GM21447 (cell line): ENCODE measurements at regions not wholly inside any gene's neighbourhood (a gene's known extent, or its start where the extent isn't known, plus 50 kb on each side); places are given as distances from the start of the nearest gene placed in this dataset.
A peak's percentile ranks its signal among the peaks of the same experiment; 100 is the strongest.

ENCODE experiments used
- ATAC-seq: cut with Tn5 transposase; IDR thresholded peaks from one replicate; pipeline ENCODE4 v1.9.1; 2021; ENCODE audit not compliant: unreplicated experiment

DNA sequence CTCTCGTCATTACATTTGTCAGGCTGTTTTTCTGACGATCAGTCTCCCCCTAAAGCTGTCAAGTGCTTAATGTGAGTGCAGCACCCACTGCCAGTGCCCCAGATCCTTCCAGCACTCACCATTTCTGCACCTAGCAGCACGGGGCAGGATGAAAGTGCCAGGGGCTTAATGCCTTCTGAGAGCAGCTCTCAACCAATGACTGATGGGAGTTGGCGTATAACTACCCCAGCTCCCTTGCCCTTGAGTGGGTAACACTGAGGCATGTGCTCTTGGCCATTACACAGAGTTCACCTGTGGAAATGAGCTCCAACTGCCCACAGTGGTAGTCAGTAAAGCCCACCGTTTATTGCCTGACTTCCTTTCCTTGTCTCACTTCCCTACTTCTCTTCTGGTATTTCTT, 226.2 kb upstream of the BCOR start:
- no peak for ATAC-seq

DNA sequence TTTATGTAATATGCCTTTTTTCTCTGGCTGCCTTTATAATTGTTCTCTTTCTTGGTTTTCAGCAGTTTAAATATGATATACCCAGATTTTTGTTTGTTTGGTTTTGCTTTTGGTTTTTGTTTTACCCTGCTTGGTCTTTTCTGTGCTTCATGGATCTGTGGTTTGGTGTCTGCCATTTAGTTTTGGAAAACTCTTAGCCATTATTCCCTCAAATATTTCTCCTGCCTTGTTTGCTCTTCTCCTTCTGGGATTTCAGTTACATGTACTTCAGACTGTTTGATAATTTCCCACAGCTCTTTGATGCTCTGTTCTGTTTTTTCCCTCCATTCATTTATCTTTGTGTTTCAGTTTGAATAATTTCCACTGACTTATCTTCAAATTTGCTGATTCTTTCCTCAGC, 223.1 kb upstream of the BCOR start:
- no peak for ATAC-seq

DNA sequence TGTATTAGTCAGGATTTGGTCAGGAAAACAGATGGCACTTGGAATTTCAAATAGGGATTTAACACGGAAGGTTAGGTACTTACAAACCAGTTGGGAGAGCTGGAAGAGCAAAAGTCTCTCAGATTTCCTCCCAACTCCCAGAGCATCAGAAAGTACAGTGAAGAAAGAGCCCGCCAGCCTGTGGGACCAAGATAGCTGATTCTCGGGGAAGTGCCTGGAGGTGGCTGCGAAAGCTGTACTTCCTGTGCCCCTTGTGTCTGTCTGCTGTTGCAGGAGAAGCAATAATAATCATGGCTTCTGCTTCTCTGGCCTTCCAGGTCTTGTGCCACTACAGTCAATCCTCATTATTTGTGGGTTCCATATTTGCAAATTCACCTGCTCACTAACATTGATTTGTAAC, 221.0 kb upstream of the BCOR start:
- ATAC-seq, result no peak

DNA sequence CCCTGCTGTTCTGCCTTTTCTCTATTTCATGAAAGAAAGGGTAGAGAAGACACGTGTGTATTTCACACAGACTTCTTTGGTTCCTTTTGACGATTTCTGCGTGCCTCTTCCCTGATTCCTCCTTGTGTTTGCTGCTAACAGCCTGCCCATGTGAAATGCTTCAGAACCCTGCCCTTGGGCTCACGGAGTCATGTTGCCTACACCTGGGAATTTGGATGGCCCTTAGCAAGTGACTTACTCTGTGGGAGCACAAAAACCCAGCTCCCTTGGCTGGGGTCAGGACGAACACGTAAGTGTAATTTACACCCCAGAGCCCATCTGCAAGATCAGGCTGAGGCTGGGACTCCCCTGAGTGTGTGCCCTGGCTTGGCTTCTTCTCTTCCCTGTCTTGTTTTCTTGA, 220.3 kb upstream of the BCOR start:
- no peak for ATAC-seq

DNA sequence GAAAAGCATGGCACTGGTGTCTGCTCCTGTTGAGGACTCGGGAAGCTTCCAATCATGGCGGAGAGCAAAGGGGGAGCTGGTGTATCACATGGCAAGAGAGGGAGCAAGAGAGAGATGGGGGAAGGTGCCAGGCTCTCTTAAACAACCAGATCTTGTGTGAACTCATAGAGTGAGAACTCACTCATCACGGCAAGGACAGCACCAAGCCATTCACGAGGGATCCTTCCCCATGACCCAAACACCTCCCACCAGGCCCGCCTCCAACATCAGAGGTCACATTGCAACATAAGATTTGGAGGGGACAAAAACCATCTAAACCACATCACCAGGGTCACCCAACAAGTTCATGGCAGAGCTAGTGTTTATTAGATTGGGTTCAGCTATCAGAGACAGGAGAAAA, 218.7 kb upstream of the BCOR start:
- no peak for ATAC-seq

DNA sequence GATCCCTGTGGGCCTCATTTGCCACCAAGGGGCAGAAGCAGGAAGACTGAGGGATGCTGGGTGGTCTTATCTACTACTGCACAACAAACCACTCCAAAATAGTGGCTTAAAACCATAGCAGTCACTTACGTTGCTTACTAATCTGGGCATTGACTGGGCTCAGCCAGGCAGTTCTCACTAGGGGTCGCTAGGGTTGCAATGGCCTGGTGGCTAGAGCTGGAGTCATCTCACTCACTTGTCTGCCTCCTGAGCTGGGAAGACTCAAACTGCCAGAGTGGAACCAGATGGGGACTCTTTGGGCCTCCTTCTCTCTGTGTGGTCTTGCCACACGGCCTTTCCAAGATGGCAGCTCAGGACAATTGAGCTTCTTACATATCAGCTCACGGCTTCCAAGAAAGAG, 216.3 kb upstream of the BCOR start:
- no peak for ATAC-seq

DNA sequence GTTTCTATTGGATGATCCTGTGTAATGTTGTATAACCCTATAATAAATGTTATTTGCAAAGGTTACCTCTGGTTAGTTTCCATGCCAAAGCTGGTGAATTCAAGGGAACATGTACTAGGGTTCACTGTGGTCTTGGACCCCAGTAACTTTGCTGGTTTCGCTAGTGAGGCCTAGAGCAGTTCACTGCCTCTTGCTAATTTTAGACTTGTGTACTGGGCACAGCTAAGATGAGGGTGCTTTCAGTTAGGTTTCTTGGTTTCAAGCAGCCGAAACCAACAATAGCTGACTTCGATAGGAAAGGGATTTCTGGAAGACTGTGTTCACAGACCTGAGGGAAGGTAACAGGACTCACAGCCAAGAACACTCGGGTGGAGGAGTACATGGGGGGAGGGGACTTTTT, 215.5 kb upstream of the BCOR start:
- ATAC-seq, result no peak

DNA sequence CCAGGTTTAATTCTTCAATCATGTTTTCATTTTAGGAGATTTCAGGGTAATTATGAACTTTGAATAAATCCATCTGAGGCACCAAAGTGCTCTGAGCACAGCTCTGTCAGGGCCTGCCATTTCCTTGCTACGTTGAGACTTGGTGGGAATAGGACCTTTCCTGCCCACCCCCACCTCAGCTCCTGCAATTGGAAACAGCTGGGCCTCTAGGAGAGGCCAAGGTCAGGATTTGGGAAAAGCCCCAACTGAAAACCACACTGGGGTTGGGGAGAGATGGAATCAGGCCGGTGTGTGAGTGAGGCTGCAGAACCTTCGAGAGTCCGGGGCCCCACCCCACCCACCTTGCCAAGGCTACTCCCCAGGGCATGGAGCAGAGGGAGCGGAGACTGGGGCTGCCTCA, 212.7 kb upstream of the BCOR start:
- ATAC-seq, result no peak

DNA sequence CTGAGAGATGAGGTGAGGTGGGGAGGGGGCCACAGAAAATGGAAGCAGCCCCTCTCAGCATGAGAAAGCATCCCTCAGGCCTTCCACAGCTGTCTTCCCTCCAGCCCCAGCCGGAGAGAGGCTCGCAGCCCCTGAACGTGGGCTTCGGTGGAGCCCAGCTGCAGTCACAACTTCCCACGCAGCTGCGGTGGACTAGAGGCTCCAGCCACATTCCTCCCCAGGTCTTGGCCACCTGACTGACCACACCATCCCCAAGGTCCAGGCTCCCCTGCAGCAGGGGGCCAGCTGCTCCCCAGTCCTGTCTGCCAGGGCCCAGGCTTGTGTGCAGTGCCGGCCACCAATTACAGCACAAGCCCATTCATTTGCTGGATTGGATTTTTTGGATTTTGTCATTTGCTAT, 212.3 kb upstream of the BCOR start:
- ATAC-seq, result no peak

DNA sequence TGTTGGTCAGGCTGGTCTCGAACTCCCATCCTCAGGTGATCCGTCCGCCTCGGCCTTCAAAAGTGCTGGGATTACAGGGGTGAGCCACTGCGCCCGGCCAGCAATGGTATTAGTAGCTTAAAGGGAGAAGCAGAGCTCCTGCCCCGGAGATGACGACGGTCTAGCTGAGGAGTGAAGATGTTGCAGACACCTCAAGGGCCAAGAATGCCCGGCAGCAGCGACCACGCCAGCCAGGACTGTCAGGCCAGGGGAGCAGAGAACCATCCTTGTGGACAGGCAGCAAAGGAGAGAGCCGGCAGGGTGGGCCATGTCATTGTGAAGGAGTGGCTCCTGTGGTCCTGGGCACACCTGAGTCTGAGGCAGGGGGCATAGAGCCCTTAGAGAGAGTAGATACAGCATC, 210.1 kb upstream of the BCOR start:
- ATAC-seq, result no peak

DNA sequence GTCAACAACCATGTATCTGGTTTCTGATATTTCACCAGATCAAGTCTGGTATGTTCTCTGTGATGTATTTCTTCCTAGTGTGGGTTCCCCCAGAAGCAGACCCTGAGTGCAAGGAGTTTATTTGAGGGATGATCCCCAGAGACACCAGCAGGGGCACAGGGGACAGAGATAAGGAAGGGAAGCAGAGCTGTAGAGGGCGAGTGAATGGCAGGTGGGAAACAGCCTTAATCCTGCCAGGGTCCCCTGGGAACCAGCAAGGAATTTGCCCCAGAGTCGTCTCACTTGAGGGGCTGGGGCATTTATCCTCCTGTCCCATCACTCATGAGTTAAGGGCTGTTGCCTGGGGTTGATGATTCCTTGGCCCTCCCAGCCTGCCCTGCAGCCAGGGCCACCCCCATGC, 206.4 kb upstream of the BCOR start:
- ATAC-seq, result no peak

DNA sequence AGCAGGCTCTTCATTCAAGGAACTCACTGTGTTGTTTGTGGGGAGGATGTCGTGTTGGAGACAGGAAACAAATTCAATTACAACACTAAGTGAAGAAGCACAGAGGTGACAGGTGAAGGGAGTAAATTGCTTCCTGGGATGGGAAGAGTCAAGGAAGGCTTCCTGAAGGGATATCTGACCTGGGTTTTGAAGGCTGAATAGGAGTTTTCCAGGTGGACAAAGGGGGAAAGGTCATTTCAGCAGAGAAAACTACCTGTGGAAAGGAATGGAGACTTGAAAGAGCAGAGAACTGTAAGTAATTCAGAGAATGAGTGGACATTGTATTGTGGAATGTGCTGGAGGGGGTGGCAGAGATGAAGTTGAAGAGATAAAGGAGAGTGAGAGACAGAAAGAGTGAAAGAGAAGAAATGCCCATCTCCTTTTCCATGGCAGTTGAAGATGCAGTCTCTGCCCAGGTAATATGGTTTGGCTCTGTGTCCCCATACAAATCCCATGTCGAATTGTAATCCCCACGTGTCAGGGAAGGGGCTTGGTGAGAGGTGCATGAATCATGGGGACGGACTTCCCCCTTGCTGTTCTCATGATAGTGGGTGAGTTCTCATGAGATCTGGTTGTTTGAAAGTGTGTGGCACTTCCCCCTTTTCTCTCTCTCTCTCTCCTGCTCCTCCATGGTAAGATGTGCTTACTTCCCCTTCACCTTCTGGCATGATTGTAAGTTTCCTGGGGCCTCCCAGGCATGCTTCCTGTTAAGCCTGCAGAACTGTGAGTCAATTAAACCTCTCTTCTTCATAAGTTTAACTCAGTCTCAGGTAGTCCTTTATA, 205.7 kb upstream of the BCOR start:
- no peak for ATAC-seq

DNA sequence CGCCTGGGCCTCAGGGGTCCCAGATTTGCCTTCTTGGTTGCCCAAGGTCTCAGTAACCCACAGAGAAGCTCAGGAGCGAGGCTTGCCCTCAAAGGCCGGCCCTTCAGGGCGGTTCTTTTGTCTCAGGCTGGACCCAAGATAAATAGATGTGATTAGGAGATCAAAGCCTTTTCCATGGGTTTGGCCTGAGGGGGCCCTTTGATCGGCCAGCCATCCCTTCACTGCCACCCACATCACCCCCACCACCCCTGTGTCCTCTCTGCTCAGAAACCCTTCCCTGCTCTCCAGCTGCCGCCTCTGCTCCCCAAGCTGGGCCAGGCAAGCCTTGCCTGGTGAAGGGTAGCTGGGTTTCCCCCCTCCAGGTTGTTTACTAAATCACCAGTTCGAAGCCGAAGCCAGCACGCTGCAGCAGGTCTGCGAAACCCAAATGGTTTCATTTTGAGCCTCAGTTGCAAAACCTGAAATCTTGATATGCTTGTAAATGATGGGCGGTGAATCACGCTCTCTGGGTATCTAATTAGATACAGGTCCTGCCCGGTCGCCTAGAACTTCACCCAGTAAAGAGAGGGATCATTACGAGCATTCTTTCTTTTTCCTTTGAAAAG, 202.6 kb upstream of the BCOR start:
- ATAC-seq, result peak; percentile 44

DNA sequence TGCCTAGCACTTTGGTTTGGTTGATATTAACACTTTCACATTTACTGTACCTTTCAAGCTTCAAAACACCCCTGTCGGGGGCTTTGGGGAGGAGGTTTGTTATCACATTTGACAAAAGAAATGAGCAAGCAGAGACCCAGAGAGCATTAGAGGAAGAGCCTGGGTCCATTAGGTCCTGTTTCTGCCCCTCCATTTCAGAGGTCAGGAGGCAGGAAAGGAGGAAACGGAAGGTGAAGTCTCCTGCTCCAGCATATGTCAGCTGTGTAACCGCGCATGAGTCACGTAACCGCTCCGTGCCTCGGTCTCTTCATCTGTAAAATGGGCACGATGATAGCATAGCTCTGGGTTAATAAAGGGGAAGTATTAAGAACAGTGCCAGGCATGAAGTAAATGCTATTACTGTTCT, 201.9 kb upstream of the BCOR start:
- no peak for ATAC-seq

DNA sequence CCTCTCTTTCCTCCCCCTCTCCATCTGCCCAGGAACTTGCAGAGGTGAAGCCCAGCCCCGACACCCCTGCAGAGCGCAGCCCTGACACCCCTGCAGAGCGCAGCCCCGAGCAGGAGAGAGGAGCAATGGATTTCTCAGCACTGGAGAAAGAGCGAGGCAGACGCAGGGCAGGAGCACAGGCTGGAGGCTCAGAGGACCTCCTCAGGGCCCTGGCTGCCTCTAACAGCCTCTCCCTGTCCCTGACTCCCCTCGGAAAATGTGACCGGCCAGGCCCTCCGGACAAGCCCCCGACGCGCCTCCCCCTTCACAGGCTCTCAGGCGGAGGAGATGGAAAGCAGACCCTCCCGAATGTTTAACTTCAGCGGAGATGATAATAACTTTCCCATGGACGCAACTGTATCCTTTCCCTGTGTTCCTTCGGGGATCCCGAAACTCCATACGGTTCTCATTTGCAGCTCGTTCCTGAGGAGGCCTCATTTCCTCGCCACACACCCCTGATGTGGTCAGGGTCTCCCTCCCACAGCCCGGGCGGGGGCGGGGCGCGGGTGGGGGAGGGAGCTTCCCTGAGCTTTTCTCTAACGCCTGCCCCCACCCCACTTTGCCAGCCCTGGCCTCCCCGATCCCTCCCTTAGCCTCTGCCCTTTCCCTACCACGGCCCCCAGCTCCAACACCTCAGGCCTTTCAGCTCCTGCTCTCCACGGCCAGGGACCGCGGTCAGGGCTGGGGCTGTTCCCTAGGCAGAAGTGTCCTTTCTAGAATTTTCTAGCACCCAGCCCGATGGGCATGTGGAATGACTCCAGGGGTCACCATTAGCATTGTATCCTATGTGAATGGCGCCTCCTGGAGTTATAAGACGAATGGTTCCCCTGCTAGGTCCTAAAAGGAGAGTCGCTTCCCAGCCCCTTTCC, 201.1 kb upstream of the BCOR start:
- no peak for ATAC-seq

DNA sequence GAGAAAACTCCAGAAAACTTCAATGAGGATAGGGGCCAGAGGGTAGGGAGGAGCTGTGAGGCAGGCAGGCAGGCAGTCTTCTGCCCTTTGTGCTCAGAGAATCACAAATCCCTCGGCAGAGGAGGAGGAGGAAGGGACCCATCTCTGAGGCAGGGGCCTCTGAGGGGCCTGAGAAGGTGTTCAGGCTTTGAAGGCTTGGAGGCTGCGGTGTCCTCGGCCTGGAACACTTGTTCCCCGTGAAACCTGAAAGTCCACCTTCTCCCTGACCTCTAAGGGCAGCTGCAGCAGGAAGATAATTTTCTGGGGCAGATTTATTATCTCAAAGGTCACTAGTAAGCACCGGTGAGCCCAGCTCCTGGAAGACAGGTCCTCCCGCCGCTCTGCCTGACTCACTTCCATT, 200.3 kb upstream of the BCOR start:
- ATAC-seq, result no peak

DNA sequence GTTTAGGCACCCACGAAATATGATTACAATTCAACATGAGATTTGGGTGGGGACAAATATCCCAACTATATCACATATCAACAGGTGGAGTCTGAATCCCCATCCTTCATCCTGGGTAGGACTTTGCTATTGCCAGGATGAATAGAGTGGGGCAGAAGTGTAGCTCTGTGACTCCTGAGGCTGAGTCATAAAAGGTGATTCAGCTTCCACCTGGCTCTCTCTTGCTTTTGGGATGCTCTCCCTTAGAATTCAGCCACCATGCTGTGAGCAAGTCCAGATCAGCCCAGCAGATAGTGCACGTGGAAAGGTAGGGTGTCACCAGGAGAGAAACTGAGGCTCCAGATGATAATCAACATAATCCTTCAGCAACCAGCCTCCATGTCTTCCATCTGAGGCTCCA, 193.8 kb upstream of the BCOR start:
- no peak for ATAC-seq

DNA sequence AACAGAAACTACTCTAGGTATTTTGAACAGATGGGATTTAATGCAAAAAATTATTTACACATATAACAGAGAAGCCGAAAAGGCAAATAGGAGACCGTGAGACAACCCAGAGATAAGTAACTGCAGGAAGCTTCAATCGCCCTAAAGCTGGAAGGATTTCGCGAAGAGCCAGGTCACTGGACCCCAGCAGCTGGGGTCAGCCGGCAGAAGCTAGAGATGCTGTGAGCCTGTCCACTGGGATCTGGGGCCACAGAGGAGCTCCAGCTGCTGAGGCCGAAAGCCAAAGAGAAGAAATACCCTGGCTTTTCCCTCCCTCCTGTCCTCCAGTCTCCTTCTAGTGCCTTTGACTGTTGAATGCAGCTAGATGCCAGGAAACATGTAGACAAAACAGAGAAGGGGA, 192.8 kb upstream of the BCOR start:
- no peak for ATAC-seq

DNA sequence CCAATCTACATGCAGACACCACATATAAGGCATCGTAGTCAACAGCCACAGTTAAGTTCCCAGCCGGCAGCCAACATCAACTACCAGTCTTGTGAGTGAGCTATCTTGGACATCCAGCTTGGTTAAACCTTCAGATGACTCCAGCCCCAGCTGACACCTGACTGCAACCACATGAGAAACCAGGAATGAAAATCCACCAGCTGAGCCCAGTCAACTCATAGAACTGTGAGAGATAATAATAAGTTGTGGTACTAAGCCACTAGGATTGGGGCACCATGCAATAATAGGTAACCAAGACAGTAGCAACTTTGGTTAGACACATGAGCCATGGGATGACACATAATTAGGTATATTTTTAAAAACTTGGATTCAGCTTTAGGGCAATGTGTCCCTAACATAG, 188.1 kb upstream of the BCOR start:
- no peak for ATAC-seq

DNA sequence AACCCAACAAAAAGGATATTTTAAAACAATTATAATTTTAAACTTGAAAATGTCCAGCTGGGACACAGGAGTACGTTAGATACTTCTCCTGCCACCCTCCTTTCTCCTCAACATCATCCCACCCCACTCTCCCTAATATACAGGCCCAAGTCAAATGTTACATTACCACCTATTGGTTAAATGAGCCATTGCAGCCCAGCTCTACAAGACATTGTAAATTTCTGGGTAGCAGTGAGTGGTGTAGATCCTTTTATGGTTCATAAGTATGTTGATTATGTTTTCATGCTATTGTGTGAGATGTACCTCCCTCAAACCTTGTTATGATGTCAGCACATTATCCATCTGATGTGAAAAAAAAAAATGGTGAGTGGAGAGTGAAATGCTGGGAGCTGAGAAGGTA, 187.1 kb upstream of the BCOR start:
- no peak for ATAC-seq

DNA sequence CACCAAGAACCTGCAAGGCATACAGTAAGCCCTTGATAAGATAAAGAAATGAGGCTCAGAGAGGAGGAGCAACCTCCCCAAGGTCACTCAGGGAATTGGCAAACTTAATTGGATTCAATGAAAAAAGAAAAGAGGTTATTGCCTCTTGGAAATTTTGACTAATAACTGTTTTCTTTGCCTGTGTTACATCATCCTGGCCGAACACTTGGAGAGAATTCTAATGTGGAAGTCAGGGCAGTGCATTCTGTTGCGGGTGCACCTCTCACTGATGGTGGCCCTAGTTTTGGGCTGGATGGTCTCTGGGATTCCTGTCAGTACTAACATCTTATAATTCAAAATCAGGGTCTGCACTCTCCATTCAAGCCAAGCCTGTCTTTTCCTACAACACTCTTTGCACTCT, 186.2 kb upstream of the BCOR start:
- ATAC-seq, result no peak
